Choroid plexus epithelial cell (primary cell): ENCODE measurements at regions not wholly inside any gene's neighbourhood (a gene's known extent, or its start where the extent isn't known, plus 50 kb on each side); places are given as distances from the start of the nearest gene placed in this dataset.

ENCODE experiments used
- DNase-seq: peaks from one replicate; pipeline ENCODE4 v3.0.0-alpha.2; 2010; ENCODE audit warnings: low read depth
- H3K4me3 ChIP-seq: 2 replicates; pipeline ENCODE4 v1.5.1; 2011; ENCODE audit warnings: low read depth, mild to moderate bottlenecking, control low read depth, low read length, moderate library complexity
- CTCF ChIP-seq: conservative IDR thresholded peaks from 2 replicates; pipeline ENCODE4 v1.5.1; 2011; ENCODE audit warnings: low read depth, mild to moderate bottlenecking, control low read depth, inconsistent platforms, low read length, moderate library complexity

GRCh38 chrX:15191830-15192229, 78.1 kb downstream of the ASB9 start:
- TF ChIP-seq CTCF: no peak
- H3K4me3 ChIP-seq: no peak overlapping the region
- DNase-seq: no peak

- H3K4me3 ChIP-seq: no peak overlapping the region
- DNase-seq: no peak
- no peak for TF ChIP-seq CTCF
These were observed 81.8 kb downstream of the ASB9 start for GRCh38 chrX:15188039-15188438.

GRCh38 chrX:15177316-15177715, 92.6 kb downstream of the ASB9 start:
- no peak for TF ChIP-seq CTCF

GRCh38 chrX:15173411-15173810, 96.5 kb downstream of the ASB9 start:
- DNase-seq: no peak
- H3K4me3 ChIP-seq: no peak overlapping the region
- TF ChIP-seq CTCF: no peak

More at GRCh38 chrX:15177316-15177715, 92.6 kb downstream of the ASB9 start:
- H3K4me3 ChIP-seq: no peak overlapping the region
- DNase-seq: no peak

- no peak overlapping the region for H3K4me3 ChIP-seq
- no peak for DNase-seq
- no peak for TF ChIP-seq CTCF
These were observed 99.0 kb downstream of the ASB9 start for GRCh38 chrX:15170927-15171326.

- no peak for DNase-seq
These were observed 102.1 kb downstream of the ASB9 start for GRCh38 chrX:15167826-15168225.

More at GRCh38 chrX:15167826-15168225, 102.1 kb downstream of the ASB9 start:
- TF ChIP-seq CTCF: no peak
- no peak overlapping the region for H3K4me3 ChIP-seq
